ENCODE measurements at regions not wholly inside any gene's neighbourhood (a gene's known extent, or its start where the extent isn't known, plus 50 kb on each side); places are given as distances from the start of the nearest gene placed in this dataset.

DNA sequence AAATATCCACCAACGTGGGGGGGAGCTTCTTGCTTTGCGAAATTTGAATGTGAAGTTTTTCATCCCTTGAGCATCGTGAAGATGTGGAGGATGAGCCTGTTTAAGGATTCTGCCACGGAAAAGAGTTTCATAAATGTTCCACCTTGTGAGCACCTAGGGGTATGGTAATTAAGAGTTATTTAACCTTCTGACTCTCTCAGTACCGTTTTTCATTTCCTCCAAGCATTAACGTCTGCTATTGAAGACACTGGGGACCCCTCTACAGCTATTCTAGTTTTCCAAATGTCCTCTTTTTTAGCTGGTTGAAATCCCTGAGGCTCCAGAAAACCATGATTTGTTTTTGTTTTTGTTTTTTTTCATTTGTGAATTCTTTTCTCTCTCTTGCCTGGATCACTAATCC, 79.1 kb upstream of the GALNT2 start:
- no peak overlapping the region for H3K4me3 ChIP-seq (ENCODE audit: low read depth, low read length)
- TF ChIP-seq, protein P1, sequence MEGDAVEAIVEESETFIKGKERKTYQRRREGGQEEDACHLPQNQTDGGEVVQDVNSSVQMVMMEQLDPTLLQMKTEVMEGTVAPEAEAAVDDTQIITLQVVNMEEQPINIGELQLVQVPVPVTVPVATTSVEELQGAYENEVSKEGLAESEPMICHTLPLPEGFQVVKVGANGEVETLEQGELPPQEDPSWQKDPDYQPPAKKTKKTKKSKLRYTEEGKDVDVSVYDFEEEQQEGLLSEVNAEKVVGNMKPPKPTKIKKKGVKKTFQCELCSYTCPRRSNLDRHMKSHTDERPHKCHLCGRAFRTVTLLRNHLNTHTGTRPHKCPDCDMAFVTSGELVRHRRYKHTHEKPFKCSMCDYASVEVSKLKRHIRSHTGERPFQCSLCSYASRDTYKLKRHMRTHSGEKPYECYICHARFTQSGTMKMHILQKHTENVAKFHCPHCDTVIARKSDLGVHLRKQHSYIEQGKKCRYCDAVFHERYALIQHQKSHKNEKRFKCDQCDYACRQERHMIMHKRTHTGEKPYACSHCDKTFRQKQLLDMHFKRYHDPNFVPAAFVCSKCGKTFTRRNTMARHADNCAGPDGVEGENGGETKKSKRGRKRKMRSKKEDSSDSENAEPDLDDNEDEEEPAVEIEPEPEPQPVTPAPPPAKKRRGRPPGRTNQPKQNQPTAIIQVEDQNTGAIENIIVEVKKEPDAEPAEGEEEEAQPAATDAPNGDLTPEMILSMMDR (IDR thresholded peaks at IDR 0.05; ENCODE audit: low read depth, low read length): no peak

DNA sequence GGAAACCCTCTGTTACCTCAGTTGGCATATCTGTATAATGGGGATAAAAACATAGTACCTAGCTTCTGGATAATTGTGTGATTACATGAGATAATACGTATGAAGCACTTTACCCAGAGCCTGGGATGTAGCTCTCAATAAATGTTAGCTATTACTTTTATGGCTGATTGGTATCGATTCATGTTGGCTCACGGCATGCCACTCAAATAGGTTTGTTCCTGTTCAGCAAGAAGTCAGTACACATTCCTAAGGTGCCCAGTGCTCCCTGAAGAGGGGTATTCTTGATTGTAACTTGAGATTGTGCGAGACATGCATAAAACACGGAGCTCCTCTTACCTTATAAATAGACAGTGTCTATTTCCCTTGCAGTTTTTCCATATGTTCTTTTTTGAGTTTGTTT, 78.5 kb upstream of the GALNT2 start:
- TF ChIP-seq, protein P1 (IDR thresholded peaks at IDR 0.05; ENCODE audit: low read depth, low read length): no peak
- no peak overlapping the region for H3K4me3 ChIP-seq (ENCODE audit: low read depth, low read length)

DNA sequence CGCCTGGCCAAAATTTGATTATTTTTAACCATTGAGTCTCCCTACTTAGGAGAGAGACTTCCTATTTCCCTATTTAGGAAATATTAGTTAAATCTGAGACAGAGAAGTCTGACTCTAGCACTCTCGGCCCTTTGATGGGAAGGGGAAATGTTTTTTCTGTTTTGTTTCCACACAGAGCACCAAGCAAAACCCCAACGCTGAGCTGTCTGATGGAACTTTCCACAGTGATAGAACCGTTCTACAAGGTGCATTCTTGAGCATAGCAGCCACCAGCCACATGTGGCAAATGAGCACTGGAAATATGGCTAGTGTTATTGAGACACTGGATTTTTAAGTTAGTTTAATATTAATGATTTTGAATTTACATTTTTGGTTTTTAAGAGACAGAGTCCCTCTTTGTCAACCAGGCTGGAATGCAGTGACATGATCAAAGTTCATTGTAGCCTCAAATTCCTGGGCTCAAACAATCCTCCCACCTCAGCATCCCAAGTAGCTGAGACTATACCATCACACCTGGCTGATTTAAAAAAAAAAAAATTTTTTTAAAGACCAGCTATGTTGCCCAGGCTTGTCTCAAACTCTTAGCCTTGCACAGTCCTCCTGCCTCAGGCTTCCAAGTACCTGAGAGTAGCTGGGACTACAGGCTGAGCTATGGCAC, 77.3 kb upstream of the GALNT2 start:
- TF ChIP-seq, protein P1 (IDR thresholded peaks at IDR 0.05; ENCODE audit: low read depth, low read length): no peak
- H3K4me3 ChIP-seq (ENCODE audit: low read depth, low read length): no peak overlapping the region

DNA sequence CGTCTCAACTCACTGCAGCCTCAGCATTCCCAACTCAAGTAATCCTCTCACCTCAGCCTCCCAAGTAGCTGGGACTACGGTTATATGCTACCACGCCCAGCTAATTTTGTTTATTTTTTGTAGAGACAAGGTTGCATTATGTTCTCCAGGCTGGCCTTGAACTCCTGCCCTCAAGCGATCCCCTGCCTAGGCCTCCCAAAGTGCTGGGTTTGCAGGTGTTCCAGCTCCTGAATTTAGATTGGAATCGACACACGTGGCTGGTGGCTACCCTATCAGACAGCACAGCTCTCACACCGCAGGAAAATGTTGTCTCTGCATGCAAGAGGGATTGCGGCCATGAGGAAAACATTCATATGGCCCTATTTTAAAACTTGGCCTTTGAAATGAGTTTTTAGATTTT, 76.7 kb upstream of the GALNT2 start:
- H3K4me3 ChIP-seq (ENCODE audit: low read depth, low read length): no peak overlapping the region
- TF ChIP-seq, protein P1 (IDR thresholded peaks at IDR 0.05; ENCODE audit: low read depth, low read length): no peak

DNA sequence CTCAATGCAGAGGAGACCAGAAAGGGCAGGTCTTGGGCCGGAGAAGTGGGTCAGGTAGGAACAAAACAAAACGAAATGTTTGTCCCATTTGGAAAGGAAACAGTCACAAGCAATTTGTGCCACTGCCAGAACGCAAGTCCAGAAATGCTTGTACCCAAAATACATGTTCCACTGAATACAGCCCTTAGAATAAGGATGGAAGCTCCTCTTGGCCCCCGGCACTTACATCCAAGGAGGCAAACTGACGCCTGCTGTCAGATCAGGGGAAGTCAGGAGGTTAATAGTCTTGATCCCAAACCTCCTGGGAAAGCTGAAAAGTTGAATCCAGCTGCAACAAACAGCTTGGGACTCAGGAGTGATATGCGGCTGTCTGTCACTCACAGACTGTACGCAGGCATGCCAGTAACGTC, 75.9 kb upstream of the GALNT2 start:
- TF ChIP-seq, protein P1 (IDR thresholded peaks at IDR 0.05; ENCODE audit: low read depth, low read length): no peak
- H3K4me3 ChIP-seq (ENCODE audit: low read depth, low read length): no peak overlapping the region

DNA sequence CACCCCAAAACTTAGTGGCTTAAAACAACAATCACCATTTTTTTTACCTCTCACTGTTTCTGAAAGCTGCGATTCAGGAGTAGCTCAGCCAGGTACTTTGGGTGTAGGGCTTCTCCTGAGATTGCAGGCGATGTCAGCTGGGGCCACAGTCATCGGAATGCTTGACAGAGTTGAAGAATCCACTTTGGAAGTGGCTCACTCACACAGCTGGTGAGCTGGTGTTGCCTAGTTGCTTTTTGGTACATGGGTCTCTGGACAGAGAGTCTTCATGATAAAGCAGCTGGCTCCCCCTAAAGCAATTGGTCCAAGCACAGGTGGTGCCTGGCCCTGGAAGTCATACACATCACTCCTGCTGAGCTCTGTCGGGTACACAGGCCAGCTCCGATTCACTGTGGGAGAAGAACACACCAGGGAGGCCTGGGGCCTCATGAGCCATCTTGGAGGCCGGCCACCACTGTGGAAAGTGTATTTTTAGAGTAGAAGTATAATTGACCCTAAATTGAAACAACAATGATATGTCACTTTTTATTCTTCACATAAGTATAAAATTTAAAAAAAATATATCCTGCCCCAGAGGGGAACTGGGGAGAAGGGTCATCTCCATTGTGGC, 75.2 kb upstream of the GALNT2 start:
- no peak overlapping the region for H3K4me3 ChIP-seq (ENCODE audit: low read depth, low read length)
- TF ChIP-seq, protein P1 (IDR thresholded peaks at IDR 0.05; ENCODE audit: low read depth, low read length): no peak

DNA sequence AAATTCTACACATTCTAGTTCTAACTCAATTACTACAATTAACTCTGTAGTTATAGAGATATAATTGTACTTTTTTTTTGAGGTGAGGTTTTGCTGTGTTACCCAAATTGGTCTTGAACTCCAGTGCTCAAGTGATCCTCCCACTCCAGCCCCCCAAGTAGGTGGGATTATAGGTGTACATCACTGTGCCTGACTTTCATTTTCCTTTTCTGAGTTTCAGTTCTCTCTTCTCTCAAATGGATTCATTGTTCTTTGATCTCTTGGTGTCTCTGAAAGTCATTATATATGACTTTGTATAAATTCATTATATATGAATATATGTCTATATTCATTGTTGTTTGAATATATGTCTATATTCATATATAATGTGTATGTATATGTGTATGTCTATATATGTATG, 74.0 kb upstream of the GALNT2 start:
- TF ChIP-seq, protein P1 (IDR thresholded peaks at IDR 0.05; ENCODE audit: low read depth, low read length): no peak

More for the DNA sequence above, 74.0 kb upstream of the GALNT2 start:
- no peak overlapping the region for H3K4me3 ChIP-seq (ENCODE audit: low read depth, low read length)

All from WI38 (cell line).